K562 (cell line): ENCODE measurements at regions not wholly inside any gene's neighbourhood (a gene's known extent, or its start where the extent isn't known, plus 50 kb on each side); places are given as distances from the start of the nearest gene placed in this dataset.

ENCODE experiments used
- ATAC-seq: fragments of 200-7000 bp; cut with Tn5 transposase; 3 replicates; pipeline ENCODE4 v1.9.1; 2020; ENCODE audit warnings: moderate library complexity
- BruUV-seq: library from RNA; stranded (reverse); fragments of 400-500 nt; replicated peaks from 2 replicates; lab custom pipeline; 2021; lab: Mats Ljungman, UMichigan
- CTCF ChIA-PET: fragments of 300-600 bp; formaldehyde crosslinking; extraction: SDS; loops from one replicate; lab custom pipeline; 2021; ENCODE audit warnings: low intra/inter-chr PET ratio; lab: Yijun Ruan, JAX
- POLR2A ChIA-PET: fragments of 300-600, 350-650 bp; sonication (Branson Sonifier 250); formaldehyde crosslinking; extraction: SDS; loops from one replicate; lab custom pipeline; 2021; ENCODE audit warnings: antibody characterized with exemption, inconsistent platforms; lab: Yijun Ruan, JAX
- DNase-seq, 4 experiments: peaks; one replicate each; pipeline versions ENCODE4 v3.0.0 to v3.0.0-alpha.2; 2011 to 2018; ENCODE audit warnings: low spot score in 3 of 4, mixed read lengths in 3 of 4; ENCODE audit errors: extremely low read depth in 1 of 4
- FAIRE-seq: peaks from 2 replicates; lab custom pipeline; 2011; peaks lifted over from hg19 to GRCh38; lab: Jason Lieb, UNC
- H2AFZ ChIP-seq: 2 replicates; pipeline ENCODE4 v1.6.0; 2011; ENCODE audit warnings: low read depth, low read length, control low read depth, inconsistent platforms
- H3K27ac ChIP-seq: fragments of 200-600 bp; 3 replicates; pipeline ENCODE4 v1.8.0; 2011; ENCODE audit warnings: low read depth, mild to moderate bottlenecking, control low read depth, inconsistent platforms, low read length, moderate library complexity, mixed read lengths; ENCODE audit errors: extremely low read depth
- H3K27me3 ChIP-seq, 2 experiments: fragments of 300-600 bp in 1 of 2; 2 replicates in 1 of 2; 3 replicates in 1 of 2; pipeline versions ENCODE4 v1.6.0 to v1.8.0; 2011; ENCODE audit warnings: inconsistent platforms in 2 of 2, low read length in 2 of 2, mild to moderate bottlenecking in 1 of 2, mixed read lengths in 1 of 2, moderate library complexity in 1 of 2; ENCODE audit not compliant: control insufficient read depth in 2 of 2, insufficient read depth in 2 of 2
- H3K36me3 ChIP-seq: fragments of 300-600 bp; 3 replicates; pipeline ENCODE4 v1.8.0; 2011; ENCODE audit warnings: mild to moderate bottlenecking, low read length, inconsistent platforms; ENCODE audit not compliant: control insufficient read depth, insufficient read depth
- H3K4me1 ChIP-seq, 2 experiments: fragments of 200-600 bp in 1 of 2; replicated peaks in 1 of 2; 2 replicates in 1 of 2; 3 replicates in 1 of 2; pipeline versions ENCODE4 v1.5.1 to v1.8.0; 2011; ENCODE audit warnings: inconsistent platforms in 2 of 2, low read length in 2 of 2, mild to moderate bottlenecking in 1 of 2, mixed read lengths in 1 of 2, moderate library complexity in 1 of 2; ENCODE audit not compliant: control insufficient read depth in 2 of 2, insufficient read depth in 2 of 2
- H3K4me2 ChIP-seq: 2 replicates; pipeline ENCODE4 v1.6.1; 2011; ENCODE audit warnings: low read length, control low read depth, inconsistent platforms, mixed read lengths; ENCODE audit not compliant: insufficient read depth
- H3K4me3 ChIP-seq: fragments of 200-600 bp; sonication (generic), shearing (Covaris generic); 2 replicates; pipeline ENCODE4 v1.5.1; 2016; ENCODE audit warnings: control low read depth, inconsistent platforms
- H3K79me2 ChIP-seq: fragments of 200-600 bp; 3 replicates; pipeline ENCODE4 v1.8.0; 2011; ENCODE audit warnings: low read length, inconsistent platforms; ENCODE audit not compliant: control insufficient read depth, insufficient read depth
- H3K9ac ChIP-seq, 2 experiments: 2 replicates each; pipeline versions ENCODE4 v1.6.0 to v1.6.1; 2011; ENCODE audit warnings: low read depth in 2 of 2, low read length in 2 of 2, control low read depth in 1 of 2, inconsistent platforms in 1 of 2, mild to moderate bottlenecking in 1 of 2, mixed read lengths in 1 of 2; ENCODE audit not compliant: insufficient read depth in 1 of 2
- H3K9me1 ChIP-seq: one replicate; pipeline ENCODE4 v1.6.0; 2011; ENCODE audit warnings: inconsistent platforms, mild to moderate bottlenecking, low read length, moderate library complexity; ENCODE audit not compliant: control insufficient read depth, insufficient read depth
- H3K9me3 ChIP-seq: replicated peaks from 2 replicates; pipeline ENCODE4 v1.5.1; 2011; ENCODE audit warnings: low read depth, low read length, inconsistent platforms; ENCODE audit not compliant: control insufficient read depth, insufficient read depth
- H4K20me1 ChIP-seq: replicated peaks from 2 replicates; pipeline ENCODE4 v1.6.1; 2011; ENCODE audit warnings: low read length, inconsistent platforms, mixed read lengths; ENCODE audit not compliant: control insufficient read depth, insufficient read depth
- HIVEP1 ChIP-seq: fragments of 250-450 bp; sonication (Bioruptor Pico); IDR thresholded peaks from 2 replicates; pipeline ENCODE4 v1.4.0; 2020; ENCODE audit warnings: mild to moderate bottlenecking
- MEIS2 ChIP-seq: fragments of 450-650 bp; IDR thresholded peaks from 2 replicates; pipeline ENCODE4 v1.6.1; 2014; ENCODE audit warnings: mild to moderate bottlenecking; ENCODE audit not compliant: partially characterized antibody
- MXI1 ChIP-seq: IDR thresholded peaks from 2 replicates; pipeline ENCODE4 v1.6.1; 2011; ENCODE audit warnings: low read depth, mild to moderate bottlenecking, improper control_type of control experiment, low read length
- NELFE ChIP-seq: IDR thresholded peaks from 2 replicates; pipeline ENCODE4 v1.6.1; 2011; ENCODE audit warnings: mild to moderate bottlenecking; ENCODE audit not compliant: insufficient read depth, insufficient read length
- RBM15 ChIP-seq: fragments of 200-400 bp; formaldehyde crosslinking; IDR thresholded peaks from 2 replicates; pipeline ENCODE4 v1.6.1; 2018; ENCODE audit warnings: mild to moderate bottlenecking, low read length, moderate library complexity; ENCODE audit not compliant: insufficient read depth
- SP1 ChIP-seq: sonication (generic); formaldehyde crosslinking; IDR thresholded peaks from 2 replicates; pipeline ENCODE4 v1.8.1; 2022; ENCODE audit warnings: mild to moderate bottlenecking, missing genetic modification reagents
- SREBF2 ChIP-seq: sonication (generic); formaldehyde crosslinking; IDR thresholded peaks from 2 replicates; pipeline ENCODE4 v1.4.0; 2020; ENCODE audit warnings: mild to moderate bottlenecking, missing genetic modification reagents
- TCFL5 ChIP-seq: fragments of 250-450 bp; sonication (Bioruptor Pico); conservative IDR thresholded peaks from 2 replicates; pipeline ENCODE4 v1.6.1; 2021; ENCODE audit warnings: mild to moderate bottlenecking, moderate library complexity, matching md5 sums
- YY1 ChIP-seq, 3 experiments: IDR thresholded peaks; 2 replicates each; pipeline ENCODE4 v1.6.1; 2011; ENCODE audit warnings: low read length in 2 of 3, mild to moderate bottlenecking in 2 of 3, moderate library complexity in 2 of 3, borderline replicate concordance in 1 of 3, control low read depth in 1 of 3, low read depth in 1 of 3; ENCODE audit not compliant: insufficient read depth in 3 of 3, insufficient replicate concordance in 2 of 3, control insufficient read depth in 1 of 3, insufficient read length in 1 of 3; ENCODE audit errors: extremely low read depth in 1 of 3
- WGBS: fragments of 100-300 bp; shearing (Covaris generic); methylation state at CpG from one replicate; pipeline ENCODE4 v1.1.6; 2016; ENCODE audit warnings: low coverage, mixed read lengths; ENCODE audit not compliant: insufficient coverage; ENCODE audit errors: missing lambda C conversion rate; 5-methylcytosine and 5-hydroxymethylcytosine counted together
- in situ Hi-C: fragments of 300-500 bp; cut with MboI; formaldehyde crosslinking; loops from 4 replicates; pipeline ENCODE4 v1.15.0; 2018; ENCODE audit warnings: inconsistent platforms, mixed read lengths
- intact Hi-C: fragments of 100-400 bp; cut with micrococcal nuclease; formaldehyde crosslinking; loops from 2 replicates; pipeline ENCODE4 v1.14.2; 2022
- TF ChIP-seq, protein P1 (sequence below): fragments of 200-800 bp; sonication (Bioruptor generic); IDR thresholded peaks from 2 replicates; pipeline ENCODE4 v1.6.1; 2017; ENCODE audit warnings: missing genetic modification characterization, missing compliant biosample characterization
- TF ChIP-seq, protein P2 (sequence below): fragments of 250-450 bp; sonication (Bioruptor Pico); IDR thresholded peaks from 2 replicates; pipeline ENCODE4 v1.4.0; 2020; ENCODE audit warnings: mild to moderate bottlenecking, moderate library complexity
- TF ChIP-seq, protein P3 (sequence below): fragments of 250-450 bp; sonication (Bioruptor Pico); IDR thresholded peaks from 2 replicates; pipeline ENCODE4 v1.5.0; 2020; ENCODE audit warnings: mild to moderate bottlenecking
- TF ChIP-seq, protein P4 (sequence below): fragments of 450-650 bp; IDR thresholded peaks from 2 replicates; pipeline ENCODE4 v1.6.1; 2016; ENCODE audit warnings: mild to moderate bottlenecking
- TF ChIP-seq, protein P5 (sequence below): fragments of 450-650 bp; formaldehyde crosslinking; IDR thresholded peaks from 2 replicates; pipeline ENCODE4 v1.4.0; 2020; ENCODE audit warnings: mild to moderate bottlenecking

DNA sequence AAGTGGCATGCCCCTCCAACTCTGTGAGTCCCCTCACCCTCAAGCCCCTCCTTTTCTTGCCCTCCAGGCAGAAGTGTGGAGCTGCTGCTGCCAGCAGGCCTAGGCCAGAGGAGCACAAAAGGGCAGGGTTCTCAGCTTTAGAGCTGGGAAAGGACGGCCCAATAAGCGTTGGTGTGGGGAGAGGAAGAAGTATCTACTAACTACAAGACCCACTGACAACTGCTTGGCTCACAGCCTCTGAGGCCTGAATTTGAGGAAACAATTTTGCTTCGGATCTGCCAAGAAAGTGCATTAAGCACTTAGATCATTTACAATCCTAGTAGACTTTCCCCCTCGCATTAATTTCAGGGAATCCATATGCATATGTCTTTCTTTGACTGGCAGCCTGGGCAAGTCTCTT, 179.4 kb downstream of the SNX18 start:
- BruUV-seq: no TSS peak

More for the DNA sequence above, 179.4 kb downstream of the SNX18 start:
- Histone ChIP-seq H3K9me1 (no peaks in the 10 kb centered on the region), H3K4me3 (no peak overlapping the region), H3K27ac (no peak overlapping the region), H4K20me1 (no peaks in the 10 kb centered on the region), H3K4me2 (no peak overlapping the region), H2AFZ (no peak overlapping the region), H3K27me3 (no peaks in the 10 kb centered on the region), H3K9me3 (no peaks in the 10 kb centered on the region), H3K4me1 (no peaks in the 10 kb centered on the region), H3K36me3 (no peaks in the 10 kb centered on the region), H3K9ac (no peak overlapping the region), H3K79me2 (no peaks in the 10 kb centered on the region)
- CTCF ChIA-PET: no interaction called here
- POLR2A ChIA-PET: interaction anchor here (1.3 kb wide), 1 partner anchor 22 kb away, joined by 3 read pairs; no protein-coding TSS in a partner anchor
- 28% methylated on average over 4 of the region's 4 CpGs for WGBS
- ATAC-seq (no peak), FAIRE-seq (no peak), DNase-seq (peak in 1 of 4 experiments; percentile 0)
- intact Hi-C loops: no loop called here
- in situ Hi-C loops: no loop called here
- no peak for TF ChIP-seq MEIS2
- TF ChIP-seq NELFE: no peak
- no peak for TF ChIP-seq MXI1
- TF ChIP-seq RBM15: no peak
- TF ChIP-seq, protein P1, sequence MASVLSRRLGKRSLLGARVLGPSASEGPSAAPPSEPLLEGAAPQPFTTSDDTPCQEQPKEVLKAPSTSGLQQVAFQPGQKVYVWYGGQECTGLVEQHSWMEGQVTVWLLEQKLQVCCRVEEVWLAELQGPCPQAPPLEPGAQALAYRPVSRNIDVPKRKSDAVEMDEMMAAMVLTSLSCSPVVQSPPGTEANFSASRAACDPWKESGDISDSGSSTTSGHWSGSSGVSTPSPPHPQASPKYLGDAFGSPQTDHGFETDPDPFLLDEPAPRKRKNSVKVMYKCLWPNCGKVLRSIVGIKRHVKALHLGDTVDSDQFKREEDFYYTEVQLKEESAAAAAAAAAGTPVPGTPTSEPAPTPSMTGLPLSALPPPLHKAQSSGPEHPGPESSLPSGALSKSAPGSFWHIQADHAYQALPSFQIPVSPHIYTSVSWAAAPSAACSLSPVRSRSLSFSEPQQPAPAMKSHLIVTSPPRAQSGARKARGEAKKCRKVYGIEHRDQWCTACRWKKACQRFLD (CRISPR knock-in tag): no peak
- TF ChIP-seq TCFL5 (CRISPR knock-in tag): no peak
- TF ChIP-seq, protein P2, sequence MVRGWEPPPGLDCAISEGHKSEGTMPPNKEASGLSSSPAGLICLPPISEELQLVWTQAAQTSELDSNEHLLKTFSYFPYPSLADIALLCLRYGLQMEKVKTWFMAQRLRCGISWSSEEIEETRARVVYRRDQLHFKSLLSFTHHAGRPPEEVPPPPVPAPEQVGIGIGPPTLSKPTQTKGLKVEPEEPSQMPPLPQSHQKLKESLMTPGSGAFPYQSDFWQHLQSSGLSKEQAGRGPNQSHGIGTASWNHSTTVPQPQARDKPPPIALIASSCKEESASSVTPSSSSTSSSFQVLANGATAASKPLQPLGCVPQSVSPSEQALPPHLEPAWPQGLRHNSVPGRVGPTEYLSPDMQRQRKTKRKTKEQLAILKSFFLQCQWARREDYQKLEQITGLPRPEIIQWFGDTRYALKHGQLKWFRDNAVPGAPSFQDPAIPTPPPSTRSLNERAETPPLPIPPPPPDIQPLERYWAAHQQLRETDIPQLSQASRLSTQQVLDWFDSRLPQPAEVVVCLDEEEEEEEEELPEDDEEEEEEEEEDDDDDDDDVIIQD (CRISPR knock-in tag): no peak
- TF ChIP-seq, protein P3, sequence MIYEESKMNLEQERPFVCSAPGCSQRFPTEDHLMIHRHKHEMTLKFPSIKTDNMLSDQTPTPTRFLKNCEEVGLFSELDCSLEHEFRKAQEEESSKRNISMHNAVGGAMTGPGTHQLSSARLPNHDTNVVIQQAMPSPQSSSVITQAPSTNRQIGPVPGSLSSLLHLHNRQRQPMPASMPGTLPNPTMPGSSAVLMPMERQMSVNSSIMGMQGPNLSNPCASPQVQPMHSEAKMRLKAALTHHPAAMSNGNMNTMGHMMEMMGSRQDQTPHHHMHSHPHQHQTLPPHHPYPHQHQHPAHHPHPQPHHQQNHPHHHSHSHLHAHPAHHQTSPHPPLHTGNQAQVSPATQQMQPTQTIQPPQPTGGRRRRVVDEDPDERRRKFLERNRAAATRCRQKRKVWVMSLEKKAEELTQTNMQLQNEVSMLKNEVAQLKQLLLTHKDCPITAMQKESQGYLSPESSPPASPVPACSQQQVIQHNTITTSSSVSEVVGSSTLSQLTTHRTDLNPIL (CRISPR knock-in tag): no peak
- no peak for TF ChIP-seq SP1 (CRISPR knock-in tag)
- no peak for TF ChIP-seq HIVEP1 (CRISPR knock-in tag)
- no peak for TF ChIP-seq YY1 (IDR thresholded peaks at IDR 0.05; ENCODE audit: borderline replicate concordance in 1 of 3, control insufficient read depth in 1 of 3, extremely low read depth in 1 of 3, insufficient read depth in 3 of 3, insufficient read length in 1 of 3, insufficient replicate concordance in 2 of 3, low read depth in 1 of 3, low read length in 2 of 3)
- no peak for TF ChIP-seq SREBF2 (CRISPR knock-in tag)
- TF ChIP-seq, protein P4, sequence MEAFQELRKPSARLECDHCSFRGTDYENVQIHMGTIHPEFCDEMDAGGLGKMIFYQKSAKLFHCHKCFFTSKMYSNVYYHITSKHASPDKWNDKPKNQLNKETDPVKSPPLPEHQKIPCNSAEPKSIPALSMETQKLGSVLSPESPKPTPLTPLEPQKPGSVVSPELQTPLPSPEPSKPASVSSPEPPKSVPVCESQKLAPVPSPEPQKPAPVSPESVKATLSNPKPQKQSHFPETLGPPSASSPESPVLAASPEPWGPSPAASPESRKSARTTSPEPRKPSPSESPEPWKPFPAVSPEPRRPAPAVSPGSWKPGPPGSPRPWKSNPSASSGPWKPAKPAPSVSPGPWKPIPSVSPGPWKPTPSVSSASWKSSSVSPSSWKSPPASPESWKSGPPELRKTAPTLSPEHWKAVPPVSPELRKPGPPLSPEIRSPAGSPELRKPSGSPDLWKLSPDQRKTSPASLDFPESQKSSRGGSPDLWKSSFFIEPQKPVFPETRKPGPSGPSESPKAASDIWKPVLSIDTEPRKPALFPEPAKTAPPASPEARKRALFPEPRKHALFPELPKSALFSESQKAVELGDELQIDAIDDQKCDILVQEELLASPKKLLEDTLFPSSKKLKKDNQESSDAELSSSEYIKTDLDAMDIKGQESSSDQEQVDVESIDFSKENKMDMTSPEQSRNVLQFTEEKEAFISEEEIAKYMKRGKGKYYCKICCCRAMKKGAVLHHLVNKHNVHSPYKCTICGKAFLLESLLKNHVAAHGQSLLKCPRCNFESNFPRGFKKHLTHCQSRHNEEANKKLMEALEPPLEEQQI: no peak
- TF ChIP-seq, protein P5, sequence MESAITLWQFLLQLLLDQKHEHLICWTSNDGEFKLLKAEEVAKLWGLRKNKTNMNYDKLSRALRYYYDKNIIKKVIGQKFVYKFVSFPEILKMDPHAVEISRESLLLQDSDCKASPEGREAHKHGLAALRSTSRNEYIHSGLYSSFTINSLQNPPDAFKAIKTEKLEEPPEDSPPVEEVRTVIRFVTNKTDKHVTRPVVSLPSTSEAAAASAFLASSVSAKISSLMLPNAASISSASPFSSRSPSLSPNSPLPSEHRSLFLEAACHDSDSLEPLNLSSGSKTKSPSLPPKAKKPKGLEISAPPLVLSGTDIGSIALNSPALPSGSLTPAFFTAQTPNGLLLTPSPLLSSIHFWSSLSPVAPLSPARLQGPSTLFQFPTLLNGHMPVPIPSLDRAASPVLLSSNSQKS (CRISPR knock-in tag): no peak
